ENCODE measurements at regions not wholly inside any gene's neighbourhood (a gene's known extent, or its start where the extent isn't known, plus 50 kb on each side); places are given as distances from the start of the nearest gene placed in this dataset.

DNA sequence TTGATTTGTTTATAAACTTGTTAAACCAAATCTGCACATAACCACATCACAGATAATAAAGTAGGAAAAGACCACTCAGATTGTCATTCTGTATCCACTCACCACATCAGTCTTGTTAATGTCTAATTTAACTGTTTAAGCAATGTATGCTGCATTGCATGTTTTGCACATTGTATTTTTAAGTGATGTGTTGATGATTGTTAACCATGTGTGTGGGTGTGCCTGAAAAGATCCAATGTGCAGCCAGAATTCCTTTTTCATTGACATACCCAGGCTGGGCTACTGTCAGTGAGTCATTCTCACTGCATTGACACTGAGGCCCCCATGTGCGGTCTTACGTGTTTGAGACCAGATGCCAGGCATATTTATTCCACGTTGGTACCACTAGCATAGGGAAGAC is 167.3 kb downstream of the TRMT11 start:
- TF ChIP-seq, protein P1, sequence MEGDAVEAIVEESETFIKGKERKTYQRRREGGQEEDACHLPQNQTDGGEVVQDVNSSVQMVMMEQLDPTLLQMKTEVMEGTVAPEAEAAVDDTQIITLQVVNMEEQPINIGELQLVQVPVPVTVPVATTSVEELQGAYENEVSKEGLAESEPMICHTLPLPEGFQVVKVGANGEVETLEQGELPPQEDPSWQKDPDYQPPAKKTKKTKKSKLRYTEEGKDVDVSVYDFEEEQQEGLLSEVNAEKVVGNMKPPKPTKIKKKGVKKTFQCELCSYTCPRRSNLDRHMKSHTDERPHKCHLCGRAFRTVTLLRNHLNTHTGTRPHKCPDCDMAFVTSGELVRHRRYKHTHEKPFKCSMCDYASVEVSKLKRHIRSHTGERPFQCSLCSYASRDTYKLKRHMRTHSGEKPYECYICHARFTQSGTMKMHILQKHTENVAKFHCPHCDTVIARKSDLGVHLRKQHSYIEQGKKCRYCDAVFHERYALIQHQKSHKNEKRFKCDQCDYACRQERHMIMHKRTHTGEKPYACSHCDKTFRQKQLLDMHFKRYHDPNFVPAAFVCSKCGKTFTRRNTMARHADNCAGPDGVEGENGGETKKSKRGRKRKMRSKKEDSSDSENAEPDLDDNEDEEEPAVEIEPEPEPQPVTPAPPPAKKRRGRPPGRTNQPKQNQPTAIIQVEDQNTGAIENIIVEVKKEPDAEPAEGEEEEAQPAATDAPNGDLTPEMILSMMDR (IDR thresholded peaks at IDR 0.05; ENCODE audit: control extremely low read depth in 1 of 3, insufficient read depth in 1 of 3, low read depth in 1 of 3, low read length in 3 of 3): no peak
- TF ChIP-seq, protein P2, sequence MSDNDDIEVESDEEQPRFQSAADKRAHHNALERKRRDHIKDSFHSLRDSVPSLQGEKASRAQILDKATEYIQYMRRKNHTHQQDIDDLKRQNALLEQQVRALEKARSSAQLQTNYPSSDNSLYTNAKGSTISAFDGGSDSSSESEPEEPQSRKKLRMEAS (IDR thresholded peaks at IDR 0.05): no peak
- TF ChIP-seq RXRA (IDR thresholded peaks at IDR 0.05; ENCODE audit: insufficient read depth, low read depth, low read length) (no peak), YY1 (IDR thresholded peaks at IDR 0.05; ENCODE audit: low read depth, low read length) (no peak), BRCA1 (IDR thresholded peaks at IDR 0.05; ENCODE audit: low read depth, low read length) (no peak), NRF1 (IDR thresholded peaks at IDR 0.05; ENCODE audit: low read depth, low read length) (no peak), ZNF274 (IDR thresholded peaks at IDR 0.05; ENCODE audit: borderline replicate concordance, extremely low read depth, low read length) (no peak), EZH2 (IDR thresholded peaks at IDR 0.05; ENCODE audit: low read depth, low read length, severe bottlenecking) (no peak), POLR2A (IDR thresholded peaks at IDR 0.05; ENCODE audit: control extremely low read depth in 1 of 2, low read depth in 2 of 2, low read length in 2 of 2) (no peak), SIRT6 (IDR thresholded peaks at IDR 0.05; ENCODE audit: low read length) (no peak), JUN (IDR thresholded peaks at IDR 0.05; ENCODE audit: low read depth, low read length) (no peak)

Data from H1 (cell line).